Caki2 (cell line): ENCODE measurements at regions not wholly inside any gene's neighbourhood (a gene's known extent, or its start where the extent isn't known, plus 50 kb on each side); places are given as distances from the start of the nearest gene placed in this dataset.
"Not testable (repeated sequence)": the region's sequence is repeated elsewhere in the genome, so short reads cannot be mapped to it uniquely, and the experiment has no call there.

Experiments
- DNase-seq: peaks from one replicate; pipeline ENCODE4 v3.0.0-alpha.2; 2015; ENCODE audit warnings: low read depth
- in situ Hi-C: cut with HindIII; loops from 2 replicates; pipeline ENCODE4 v1.10.0; 2016; ENCODE audit warnings: low sequenced_read_pairs, low pct_unique_long_range_greater_than_20kb, mixed read lengths

DNA sequence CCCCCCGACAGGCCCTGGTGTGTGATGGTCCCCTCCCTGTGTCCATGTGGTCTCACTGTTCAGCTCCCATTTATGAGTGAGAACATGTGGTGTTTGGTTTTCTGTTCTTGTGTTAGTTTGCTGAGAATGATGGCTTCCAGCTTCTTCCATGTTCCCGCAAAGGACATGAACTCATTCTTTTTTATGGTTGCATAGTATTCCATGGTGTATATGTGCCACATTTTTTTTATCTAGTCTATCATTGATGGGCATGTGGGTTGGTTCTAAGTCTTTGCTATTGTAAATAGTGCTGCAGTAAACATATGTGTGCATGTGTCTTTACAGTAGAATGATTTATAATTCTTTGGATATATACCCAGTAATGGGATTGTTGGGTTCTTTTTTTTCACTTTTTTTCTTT, 117.9 kb downstream of the ARL4C start:
- in situ Hi-C loops, DNase-seq: not testable (repeated sequence)

DNA sequence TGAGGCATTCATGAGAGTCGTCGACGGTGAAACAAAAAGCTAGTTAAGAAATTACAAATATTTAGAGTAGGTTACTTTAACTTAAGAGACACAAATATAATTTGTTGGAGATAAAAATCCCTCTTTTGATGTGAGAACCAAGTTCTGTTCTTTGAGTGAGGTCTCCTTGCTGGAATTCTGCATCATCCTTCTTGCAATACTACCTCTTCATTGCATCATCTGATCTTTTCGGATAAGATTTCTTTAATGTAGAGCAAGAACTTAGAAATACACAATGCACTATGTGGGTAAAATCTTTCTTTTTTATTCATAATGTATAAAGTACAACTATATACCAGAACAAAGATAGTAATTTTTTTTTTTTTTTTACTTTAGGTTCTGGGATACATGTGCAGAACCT, 118.4 kb downstream of the ARL4C start:
- in situ Hi-C loops: no loop called here
- no peak for DNase-seq

DNA sequence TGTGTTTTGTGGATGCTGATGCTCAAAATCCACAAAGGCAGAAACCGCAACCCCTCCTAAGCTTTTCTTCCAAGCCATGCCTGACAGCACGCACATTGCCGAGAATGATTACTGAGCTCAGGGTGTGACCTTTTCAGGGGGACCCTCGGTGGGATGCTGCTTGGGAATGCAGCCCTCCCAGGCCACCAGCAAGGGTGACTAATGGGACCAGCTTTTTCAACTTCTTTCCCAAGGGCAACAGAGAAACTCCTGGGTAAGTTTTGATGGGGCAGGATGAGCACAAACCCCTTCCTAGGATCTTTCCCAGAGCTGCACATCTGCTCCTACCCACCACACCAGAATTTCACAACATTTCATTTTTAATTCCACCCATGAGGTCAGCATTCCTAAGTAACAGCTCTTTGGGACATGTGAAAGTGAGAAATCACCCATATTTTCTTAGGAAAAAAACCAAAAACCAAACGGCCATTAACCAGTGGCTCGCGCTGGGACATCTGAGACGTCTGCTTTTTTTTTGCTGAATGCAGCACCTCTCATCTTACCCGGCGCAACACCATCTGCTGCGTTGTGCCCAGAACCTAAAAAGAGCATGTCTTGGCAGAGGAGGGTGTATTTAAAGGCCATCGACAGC, 119.0 kb downstream of the ARL4C start:
- DNase-seq: no peak
- in situ Hi-C loops: no loop called here

DNA sequence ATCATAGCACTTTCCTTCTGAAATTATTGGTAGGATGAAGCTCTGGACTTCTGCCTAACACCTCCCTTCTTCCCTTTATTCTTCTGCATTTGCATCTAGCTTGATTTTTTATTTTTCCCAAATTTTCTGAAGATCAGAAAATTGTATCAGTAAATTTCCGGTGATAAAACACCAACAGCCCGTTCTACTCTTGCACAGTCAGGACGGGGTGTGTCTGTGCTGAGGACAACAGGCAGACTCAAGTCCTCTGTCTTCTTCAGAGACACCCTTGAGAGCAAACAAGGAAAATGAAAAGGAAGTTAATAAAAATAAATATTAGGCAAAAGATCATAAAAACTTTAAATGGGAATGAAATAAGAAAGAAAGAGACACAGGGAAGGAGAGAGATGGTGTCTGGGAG, 120.7 kb downstream of the ARL4C start:
- in situ Hi-C loops: no loop called here
- DNase-seq: no peak

DNA sequence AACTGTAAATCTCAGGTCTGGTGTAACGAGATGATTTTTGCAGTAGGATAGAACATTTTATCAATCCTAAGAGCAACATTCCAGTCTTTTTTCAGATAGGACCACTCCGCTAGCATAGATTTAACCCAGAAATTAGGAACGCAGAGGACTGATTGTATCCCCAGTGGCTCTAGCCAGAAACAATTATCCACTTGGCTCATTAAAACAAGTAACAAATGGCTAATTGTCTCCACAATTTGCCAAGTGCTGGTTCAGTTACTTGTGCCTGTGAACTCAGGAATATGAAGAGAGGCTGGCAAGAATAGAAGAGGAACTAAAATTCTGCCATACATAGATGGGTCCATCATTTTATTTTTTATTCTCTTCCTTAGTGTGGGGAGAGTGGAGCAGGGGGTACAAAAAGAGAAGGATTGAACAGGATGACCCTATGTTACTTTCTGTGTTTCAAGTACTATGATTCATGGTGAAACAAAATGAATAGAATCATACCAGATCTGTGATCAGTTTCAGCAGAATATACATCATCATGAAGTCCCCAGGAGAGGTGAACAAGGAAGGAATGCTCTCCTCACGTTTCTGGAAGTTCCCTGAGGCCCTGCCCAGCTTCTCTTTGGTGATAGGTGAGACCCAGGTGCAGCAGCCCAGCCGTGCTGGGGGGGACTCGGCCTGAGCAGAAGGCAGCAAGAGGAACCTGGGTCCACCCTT, 121.6 kb downstream of the ARL4C start:
- in situ Hi-C loops: no loop called here

DNA sequence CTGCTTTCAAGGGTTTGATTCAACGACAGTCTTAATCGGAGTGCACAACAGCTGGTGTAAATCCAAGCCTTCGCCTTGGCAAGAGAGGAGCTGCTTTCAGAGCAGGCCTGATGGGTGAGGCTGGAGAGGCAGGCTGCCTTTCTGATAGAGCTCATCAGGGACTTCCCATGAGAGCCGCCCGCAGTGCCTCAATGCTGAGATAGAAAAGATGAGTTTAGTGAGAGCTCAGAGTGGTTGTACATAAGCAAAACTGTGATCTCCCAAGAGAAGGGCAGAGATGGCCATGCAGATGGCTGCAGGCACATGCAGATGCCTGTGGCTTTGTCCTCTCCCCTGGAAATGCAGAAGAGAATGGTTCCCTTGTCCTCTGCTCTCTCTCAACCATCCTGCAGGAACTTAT, 122.1 kb downstream of the ARL4C start:
- in situ Hi-C loops: no loop called here
- DNase-seq: no peak

More for the DNA sequence above, 121.6 kb downstream of the ARL4C start:
- no peak for DNase-seq

DNA sequence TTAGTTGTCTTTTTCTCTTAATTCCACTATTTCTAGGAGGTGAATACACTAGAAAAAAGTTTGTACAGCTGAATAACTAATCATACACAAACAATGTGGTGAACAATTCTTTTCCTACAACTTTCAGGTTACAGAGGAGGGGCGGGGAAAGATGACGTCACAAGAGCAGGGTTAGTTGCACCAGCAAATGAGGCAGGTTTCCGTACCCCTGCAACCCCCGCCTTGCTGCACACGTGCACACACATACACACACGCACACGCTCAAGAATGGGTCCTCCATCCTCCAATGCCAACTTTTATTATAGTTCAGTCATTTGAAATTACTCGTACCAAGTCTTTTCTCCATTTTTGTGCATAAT, 122.8 kb downstream of the ARL4C start:
- in situ Hi-C loops: no loop called here
- DNase-seq: no peak

DNA sequence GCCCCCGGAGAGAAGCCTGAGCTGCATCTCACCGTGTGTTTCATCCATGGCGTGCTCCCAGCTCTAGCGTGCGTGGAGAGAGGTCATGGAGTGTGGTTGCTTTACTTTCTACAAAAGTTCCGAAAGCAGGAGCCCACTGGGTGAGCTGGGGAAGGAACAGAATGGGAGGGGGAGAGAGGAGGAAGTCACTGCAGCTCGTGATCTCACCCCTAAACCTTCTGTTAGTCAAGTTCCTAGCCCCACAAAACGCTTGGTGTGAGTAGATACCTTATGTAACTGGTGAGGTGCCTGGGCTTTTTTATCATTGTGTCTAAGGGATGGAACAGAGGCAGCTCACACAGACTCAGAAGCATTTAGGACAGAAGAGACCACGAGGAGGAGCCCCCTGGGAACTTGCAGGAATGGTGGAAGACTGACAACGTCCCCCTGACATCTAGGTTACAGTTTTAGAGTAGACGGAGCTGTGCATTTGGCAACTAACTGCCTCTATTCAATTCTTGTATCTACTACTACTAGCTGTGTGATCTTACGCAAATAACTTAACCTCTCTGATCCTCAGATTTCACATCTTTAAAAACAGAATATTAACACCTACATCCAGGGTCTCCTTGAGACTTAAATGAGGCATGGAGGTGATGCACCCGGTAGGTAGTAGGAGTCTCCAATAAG, 123.3 kb downstream of the ARL4C start:
- DNase-seq: no peak
- in situ Hi-C loops: no loop called here

DNA sequence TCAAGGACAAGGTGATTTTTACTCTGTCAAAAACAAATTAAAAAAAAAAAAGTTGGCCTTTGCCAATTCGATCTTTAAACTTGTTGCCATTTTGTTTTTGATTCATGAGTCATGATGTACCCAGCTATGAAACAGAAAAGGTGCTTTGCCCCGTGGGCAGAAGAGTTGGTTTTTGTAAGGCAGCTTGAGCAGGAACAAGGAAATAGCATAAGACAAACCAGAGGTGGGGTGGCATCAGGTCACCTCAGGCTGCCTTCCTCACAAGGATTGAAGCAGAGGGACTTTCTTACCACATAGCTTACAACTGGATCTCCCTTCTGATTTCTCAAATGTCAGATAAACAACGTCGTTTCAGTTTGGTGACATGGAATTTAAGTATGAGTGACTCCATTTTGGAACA, 123.8 kb downstream of the ARL4C start:
- in situ Hi-C loops: no loop called here
- DNase-seq: no peak

DNA sequence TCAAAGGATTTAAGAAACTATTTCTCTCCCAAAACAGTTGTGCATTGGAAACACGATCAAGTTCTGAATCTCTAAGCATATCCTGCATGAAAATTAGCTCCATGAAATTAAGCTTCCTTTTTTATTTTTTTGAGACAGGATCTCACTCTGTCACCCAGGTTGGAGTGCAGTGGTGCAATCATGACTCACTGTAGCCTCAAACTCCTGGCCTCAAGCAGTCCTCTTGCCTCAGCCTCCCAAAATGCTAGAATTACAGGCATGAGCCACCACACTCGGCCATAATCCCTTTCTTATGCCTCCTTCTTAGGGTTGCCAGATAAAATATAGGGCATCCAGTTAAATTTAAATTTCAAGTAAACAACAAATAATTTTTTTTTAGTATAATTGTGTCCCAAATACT, 124.4 kb downstream of the ARL4C start:
- in situ Hi-C loops: no loop called here

DNA sequence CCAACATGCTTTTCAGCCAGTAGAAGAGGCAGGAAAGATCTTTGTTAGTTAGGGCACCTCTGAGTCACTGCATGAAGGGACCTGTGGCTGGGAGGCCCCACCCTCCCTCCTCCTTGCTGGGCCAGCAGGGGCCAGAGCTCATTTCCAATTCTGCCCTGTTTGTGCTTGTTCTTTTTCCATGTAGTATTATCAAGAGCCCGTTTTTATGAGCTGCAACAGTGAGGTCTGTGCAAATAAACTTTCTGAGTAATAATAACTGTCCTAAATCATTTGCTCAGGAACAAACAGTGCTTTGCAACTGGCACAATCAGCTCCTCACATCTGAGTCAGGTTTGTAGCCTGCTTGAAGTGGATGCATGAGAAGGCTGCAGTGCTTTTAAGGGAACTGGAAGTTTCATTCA, 128.0 kb downstream of the ARL4C start:
- in situ Hi-C loops: no loop called here
- peak; percentile 50 for DNase-seq

More for the DNA sequence above, 124.4 kb downstream of the ARL4C start:
- DNase-seq: no peak

DNA sequence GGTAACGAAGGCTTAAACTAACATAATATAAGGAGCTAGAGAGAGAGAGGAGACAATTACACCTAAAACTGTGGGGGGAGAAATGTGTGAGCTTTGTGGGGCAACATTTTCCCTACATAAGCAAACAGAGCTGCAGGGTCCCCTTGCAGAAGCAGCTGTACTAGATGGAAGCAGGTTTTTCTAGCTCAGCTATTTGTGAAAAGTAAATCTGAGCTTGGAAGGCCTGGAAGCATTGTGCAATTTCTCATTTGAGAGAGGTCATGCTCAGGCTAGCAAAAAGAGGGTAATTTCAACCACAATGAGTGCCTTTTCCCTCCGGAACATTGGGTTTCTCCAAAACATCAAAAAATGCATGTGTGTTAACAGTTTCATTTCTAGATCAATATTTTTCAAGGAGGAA, 130.0 kb downstream of the ARL4C start:
- in situ Hi-C loops: no loop called here
- DNase-seq: no peak

DNA sequence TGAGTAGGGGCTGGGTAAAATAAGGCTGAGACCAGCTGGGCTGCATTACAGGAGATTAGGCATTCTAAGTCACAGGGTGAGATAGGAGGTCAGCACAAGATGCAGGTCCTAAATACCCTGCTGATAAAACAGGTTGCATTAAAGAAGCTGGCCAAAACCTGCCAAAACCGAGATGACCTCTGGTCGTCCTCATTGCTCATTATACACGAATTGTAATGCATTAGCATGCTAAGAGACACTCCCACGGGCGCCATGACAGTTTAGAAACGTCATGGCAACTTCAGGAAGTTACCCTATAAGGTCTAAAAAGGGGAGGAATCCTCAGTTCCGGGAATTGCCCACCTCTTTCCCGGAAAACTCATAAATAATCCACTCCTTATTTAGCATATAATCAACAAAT, 132.2 kb downstream of the ARL4C start:
- in situ Hi-C loops: no loop called here
- DNase-seq: no peak

DNA sequence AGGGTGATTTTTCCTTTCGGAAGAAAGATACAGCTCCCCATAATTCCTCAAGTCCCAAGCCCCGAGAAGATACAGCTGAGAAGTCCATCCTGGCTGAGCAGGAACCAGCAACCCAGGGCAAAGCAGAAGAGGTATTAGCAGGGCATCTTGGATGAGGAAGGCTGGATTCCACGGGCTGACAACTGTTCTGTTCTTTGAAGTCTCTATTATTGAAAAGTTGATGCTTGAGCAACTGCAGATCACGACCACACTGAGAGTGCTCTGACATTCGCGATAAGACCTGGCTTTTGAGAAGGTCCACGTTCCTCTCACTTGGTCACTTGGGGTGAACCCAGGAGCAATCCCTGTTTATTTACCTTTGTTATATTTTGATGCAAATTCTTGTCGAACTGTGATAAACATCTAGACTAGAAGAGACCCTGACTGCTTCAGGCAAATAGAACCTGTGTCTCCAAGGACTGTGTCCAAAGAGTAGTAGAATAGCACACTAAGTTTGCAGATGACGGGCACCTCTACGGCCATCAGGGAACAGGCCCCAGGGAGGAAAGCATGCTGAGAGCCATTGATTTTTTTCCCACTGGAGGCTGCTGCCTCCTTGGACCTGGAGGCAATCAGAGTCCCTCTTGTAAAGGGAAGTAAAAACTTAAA, 133.1 kb downstream of the ARL4C start:
- DNase-seq: no peak
- in situ Hi-C loops: no loop called here

DNA sequence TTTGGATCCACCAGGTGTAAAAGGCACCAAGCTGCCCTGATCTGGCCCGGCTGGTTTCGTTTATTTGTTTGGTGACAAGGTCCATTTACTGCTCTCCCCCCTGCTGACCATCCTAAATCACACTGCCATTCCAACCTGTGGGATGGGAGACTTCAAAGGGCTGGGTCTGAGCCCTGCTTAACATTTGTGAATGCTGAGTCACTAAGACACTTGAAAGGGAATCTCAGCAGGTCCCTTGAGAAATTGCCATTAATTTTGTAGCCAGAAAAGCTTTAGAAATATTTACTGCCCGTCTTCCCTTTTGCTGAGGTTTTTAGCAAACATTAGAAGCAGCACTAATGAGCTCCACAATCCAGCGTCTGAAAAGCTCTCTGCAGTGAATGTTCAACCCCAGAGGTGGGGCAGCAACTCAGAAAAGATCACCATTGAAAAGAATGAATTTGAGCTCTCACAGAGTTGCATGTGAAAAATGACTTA, 133.8 kb downstream of the ARL4C start:
- in situ Hi-C loops: no loop called here
- DNase-seq: peak; percentile 72

DNA sequence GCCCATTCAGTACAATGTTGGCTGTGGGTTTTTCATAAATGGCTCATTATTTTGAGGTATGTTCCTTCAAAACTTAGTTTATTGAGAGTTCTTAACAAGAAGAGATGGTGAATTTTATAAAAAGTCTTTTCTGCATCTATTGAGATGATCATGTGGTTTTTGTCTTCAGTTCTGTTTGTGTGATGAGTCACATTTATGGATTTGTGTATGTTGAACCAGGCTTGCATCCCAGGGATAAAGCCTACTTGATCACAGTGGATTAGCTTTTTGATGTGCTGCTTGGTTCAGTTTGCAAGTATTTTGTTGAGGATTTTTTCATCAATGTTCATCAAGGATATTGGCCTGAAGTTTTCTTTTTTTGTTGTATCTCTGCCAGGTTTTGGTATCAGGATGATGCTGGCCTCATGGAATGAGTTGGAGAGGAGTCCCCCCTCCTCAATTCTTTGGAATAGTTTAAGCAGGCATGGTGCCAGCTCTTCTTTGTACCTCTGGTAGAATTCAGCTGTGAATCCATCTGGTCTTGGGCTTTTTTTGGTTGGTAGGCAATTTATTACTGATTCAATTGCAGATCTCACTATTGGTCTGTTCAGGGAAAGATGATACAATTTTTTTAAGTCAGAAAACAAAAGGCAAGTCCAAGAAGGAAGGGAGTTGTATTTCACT, 136.4 kb downstream of the ARL4C start:
- in situ Hi-C loops, DNase-seq: not testable (repeated sequence)

DNA sequence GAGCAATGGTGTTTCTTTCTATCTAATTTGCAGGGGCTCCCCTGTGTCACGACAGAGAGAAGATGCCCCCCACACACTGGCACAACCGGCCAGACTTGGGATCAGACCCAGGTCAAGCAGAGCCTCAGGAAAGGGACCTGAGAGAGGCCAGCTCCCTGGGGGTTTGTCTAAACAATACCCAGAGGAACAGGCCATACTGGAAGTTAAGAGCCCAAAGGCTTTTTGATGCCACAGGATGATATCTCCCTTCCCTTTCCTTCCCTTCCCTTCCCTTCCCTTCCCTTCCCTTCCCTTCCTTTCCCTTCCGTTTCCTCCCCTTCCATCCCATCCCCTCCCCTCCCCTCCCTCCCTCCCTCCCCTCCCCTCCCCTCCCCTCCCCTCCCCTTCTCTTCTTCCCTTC, 139.2 kb downstream of the ARL4C start:
- DNase-seq: no peak
- in situ Hi-C loops: no loop called here

DNA sequence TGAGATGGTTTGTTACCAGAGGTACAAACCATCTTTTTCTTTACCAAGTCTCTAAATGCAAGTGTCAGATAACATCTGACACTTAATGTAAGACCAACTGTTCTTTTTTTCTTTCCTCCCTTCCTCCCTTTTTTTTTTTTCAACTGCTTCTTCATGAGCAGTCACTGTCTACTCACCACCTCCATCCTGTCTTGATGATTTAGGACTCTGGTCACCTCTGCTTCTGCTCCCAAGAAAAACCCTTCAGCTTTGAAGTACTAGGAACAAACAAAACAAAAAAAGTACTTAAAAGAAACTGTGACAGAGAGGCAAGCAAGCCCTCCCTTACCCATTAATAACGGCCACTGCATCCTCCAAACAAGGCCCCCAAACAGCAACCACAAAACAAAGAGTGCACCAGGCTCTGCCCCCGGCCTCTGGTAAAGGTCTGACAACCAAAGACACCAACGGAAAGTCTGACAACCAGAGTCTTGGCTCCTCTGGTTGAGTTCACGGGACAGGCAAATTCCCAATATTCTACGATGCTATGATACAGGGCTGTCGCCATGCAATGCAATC, 141.0 kb downstream of the ARL4C start:
- DNase-seq: no peak
- in situ Hi-C loops: no loop called here
